Stimulated activated CD4-positive, alpha-beta T cell treated with anti-CD3 and anti-CD28 coated beads, TNF-alpha, amount 100 ng/mL, for 48 hours (primary cell): ENCODE measurements at regions not wholly inside any gene's neighbourhood (a gene's known extent, or its start where the extent isn't known, plus 50 kb on each side); places are given as distances from the start of the nearest gene placed in this dataset.

Experiments used
- DNase-seq, 3 donors: peaks; one replicate each; pipeline ENCODE4 v3.0.0-alpha.2; 2020; ENCODE audit warnings: low read depth in 3 of 3

- DNase-seq = no peak
Observed at GRCh38 chr10:2981361-2981801, 86.0 kb upstream of the PFKP start.

GRCh38 chr10:2980791-2981360, 86.5 kb upstream of the PFKP start:
- DNase-seq = no peak

DNA sequence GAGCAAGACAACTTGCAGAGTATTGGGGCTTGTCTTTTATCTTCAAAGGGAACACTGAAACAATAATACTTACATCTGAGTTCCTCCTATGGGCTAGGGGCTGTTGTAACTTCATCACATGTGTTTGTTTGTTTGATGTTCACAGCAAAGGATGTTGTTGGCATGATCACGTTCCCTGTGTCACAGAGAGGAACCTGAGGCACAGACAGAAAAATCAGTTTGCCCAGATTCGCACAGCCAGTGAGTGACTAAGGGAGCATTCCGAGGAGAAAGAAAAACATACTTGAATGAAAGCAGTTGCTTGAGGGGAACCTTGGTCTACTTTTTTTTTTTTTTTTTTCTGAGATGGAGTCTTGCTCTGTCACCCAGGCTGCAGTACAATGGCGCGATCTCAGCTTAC, 87.2 kb upstream of the PFKP start:
- DNase-seq = no peak

DNA sequence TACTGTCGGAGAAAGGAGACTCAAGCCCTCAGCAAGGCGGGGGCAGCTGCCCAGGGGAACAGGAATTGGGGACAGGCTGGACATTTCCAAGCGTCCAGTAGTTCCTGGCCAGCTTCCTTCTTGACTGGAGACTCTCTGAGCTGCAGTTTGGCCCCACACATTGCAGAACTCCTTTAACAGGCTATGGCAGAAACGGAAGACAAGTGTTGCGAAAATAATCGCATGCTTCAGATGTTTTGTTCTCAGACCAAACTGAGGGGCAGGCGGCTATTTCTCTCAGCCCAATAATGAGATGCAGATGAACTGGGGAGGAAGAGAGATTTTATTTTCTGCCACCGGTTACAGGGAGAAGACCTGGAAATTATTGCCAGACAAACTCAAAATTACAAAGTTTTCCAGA, 88.0 kb upstream of the PFKP start:
- no peak for DNase-seq

DNA sequence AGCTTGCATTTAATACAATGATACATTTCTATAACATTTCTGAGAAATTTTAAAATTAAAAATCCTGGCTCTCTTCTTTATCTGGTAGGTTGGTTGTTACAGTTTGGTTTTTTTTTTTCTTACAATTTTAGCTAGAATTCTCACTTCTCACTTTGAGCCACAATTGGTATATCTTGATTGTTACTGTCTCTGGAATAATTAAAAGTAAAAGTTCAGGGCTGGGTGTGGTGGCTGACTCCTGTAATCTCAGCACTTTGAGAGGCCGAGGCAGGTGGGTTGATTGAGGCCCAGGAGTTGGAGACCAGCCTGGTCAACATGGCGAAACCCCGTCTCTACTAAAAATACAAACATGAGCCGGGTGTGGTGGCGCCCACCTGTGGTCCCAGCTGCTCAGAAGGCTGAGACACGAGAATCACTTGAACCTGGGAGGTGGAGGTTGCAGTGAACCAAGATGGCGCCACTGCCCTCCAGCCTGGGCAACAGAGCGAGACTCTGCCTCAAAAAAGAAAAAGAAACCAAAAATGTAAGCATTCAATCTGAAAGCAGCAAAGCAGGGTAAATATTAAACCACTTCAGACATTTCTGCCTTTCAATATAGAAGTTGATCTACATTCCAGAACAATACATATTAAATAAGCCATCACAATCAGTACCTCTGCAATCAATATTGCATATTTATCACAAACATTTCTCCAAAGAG, 88.6 kb upstream of the PFKP start:
- no peak for DNase-seq

DNA sequence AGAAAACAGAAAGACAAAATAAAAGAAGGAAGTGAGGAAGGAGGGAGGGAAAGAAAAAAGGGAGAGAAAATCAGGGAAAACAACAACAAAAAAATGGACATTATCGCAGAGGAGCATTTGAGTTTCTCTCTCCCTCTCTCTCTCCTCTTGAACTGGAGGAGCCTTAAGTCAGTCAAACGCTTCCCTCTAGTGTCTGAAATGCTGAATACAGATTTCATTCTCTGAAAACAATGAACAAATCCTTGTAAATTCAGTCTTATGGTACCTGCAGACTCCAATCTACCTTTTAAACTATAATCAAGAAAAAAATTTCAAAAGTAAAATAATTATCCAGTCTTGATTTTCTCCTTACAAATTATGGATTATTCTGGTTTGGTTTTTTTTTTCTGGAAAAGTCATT, 89.2 kb upstream of the PFKP start:
- no peak for DNase-seq

GRCh38 chr10:2974503-2975207, 92.7 kb upstream of the PFKP start:
- no peak for DNase-seq

- no peak for DNase-seq
Observed at GRCh38 chr10:2974083-2974482, 93.3 kb upstream of the PFKP start.

DNA sequence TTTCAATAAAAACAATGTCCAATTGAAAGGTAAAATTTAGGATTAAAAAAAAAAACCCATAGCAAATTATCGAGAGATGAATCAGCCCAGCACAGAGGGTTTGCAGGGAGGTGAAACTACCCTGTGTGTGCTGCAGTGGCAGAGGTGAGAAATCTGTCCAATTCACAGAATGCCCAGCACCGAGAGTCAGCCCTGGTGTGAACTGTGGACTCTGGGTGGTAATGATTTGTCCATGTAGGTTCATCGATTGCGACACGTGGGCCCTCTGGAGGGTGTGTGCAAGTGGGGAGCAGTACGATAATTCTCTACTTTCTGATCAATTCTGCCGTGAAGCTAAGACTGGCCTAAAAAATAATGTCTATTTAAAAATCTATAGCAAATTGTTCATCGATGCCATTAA, 94.5 kb upstream of the PFKP start:
- DNase-seq = no peak

GRCh38 chr10:2972216-2972615, 95.1 kb upstream of the PFKP start:
- DNase-seq = no peak

DNA sequence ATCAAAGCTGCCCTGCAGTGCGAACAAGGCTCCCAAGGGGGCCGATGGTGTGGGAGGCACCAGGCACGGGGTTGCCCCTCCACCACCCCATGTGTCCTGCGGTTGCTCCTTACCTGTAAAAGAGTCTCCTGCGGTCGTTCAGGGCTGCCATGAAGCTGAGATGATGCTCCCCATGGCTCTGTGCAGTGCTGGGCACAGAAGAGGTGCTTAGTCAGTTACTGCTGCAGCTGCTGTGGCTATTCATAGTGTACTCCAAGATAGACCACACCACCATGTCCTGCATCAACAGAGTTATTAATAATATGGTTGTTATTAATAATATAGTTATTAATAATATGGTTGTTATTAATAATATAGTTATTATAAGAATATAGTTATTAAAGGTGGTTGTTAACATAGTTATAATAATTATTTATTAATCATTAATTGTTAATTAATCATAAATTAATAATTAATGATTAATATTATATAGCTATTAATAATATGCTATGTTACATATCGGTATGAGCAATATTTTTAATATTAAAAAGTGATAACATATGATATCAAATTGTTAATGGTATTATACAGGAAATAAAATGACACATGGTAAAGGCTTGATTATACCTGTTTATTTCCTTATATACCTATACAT, 97.0 kb upstream of the PFKP start:
- DNase-seq = no peak

DNA sequence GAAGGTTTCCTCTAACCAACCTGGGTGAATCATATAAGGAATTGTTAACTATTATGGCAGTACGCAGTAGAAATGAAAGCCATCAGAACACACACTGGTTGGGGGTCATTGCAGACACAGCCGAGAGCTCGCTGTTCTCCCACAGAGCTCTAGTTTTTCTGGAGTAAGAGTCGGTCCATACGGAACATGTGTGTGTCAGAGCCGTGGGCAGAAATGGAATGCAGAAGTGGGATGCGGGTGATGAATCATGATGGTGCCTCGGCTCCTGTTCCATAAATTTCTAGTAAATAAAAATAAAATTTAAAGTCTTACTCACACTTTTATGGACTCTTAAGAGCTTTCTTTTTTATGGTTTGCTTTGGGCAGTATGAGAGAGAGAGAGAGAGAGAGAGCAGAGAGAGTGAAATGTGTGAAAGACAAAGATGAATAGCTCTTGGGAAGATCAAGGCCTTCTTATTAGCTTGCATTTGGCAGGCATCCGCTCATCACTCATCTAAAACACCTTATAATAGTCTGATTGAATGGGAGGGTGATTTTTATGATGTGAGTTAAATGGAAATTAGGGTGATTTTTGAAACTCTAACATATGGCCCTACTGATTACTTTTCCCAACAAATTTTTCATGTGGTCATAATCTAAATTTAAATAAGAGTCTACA, 98.8 kb upstream of the PFKP start:
- no peak for DNase-seq

GRCh38 chr10:2966134-2966533, 101.2 kb upstream of the PFKP start:
- no peak for DNase-seq

DNA sequence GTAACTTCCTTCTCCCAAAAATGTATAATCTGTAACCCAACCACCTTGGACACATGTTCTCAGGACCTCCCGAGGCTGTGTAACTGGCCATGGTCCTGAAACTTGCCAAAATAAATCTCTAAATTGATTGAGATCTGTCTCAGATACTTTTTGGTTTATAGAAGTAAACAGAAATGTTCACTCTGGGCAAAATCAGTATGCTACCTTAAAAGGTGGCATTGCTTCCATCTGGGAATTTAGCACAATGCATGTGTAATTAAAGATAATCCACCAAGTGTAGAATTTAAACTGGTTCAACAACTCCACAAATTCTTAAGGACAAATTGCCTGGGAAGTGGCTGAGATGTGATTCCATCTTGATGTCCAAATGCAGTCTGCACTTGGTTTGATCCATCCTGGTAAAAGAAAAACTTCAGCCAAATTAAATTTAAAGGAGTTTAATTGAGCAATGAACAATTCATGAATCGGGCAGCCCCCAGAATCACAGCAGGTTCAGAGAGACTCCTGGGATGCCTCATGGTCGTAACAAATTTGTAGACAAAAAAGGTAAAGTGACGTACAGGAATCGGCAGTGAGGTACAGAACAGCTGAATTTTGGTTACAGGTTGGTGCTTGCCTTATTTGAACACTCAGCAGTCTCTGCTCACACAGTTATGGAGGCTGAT, 102.6 kb upstream of the PFKP start:
- DNase-seq = no peak

- DNase-seq = no peak
Observed at GRCh38 chr10:2963889-2964631, 103.3 kb upstream of the PFKP start.

GRCh38 chr10:2962194-2962593, 105.2 kb upstream of the PFKP start:
- no peak for DNase-seq

DNA sequence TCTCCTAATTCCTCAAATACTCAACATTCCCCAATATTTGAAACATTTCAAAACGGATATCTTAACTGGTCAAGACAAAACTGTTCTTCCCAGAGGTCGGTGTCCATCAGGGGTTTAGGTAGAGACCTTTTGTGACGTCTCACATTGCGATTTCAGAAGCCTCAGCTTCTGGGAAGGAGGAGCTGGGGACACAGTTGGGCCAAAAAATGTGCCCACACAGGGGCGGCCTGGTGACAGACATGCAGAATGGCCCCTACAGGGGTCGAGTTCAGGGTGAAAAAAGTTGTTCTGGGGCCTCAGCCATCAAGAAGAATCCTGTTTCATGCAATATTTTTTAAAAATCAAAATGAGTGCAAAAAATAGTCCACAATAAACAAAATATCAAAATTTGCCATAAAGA, 108.7 kb upstream of the PFKP start:
- no peak for DNase-seq

GRCh38 chr10:2957785-2958184, 109.6 kb upstream of the PFKP start:
- no peak for DNase-seq

- DNase-seq = no peak
Observed at GRCh38 chr10:2955064-2955463, 112.3 kb upstream of the PFKP start.

- no peak for DNase-seq
Observed at GRCh38 chr10:2953495-2953894, 113.9 kb upstream of the PFKP start.

DNA sequence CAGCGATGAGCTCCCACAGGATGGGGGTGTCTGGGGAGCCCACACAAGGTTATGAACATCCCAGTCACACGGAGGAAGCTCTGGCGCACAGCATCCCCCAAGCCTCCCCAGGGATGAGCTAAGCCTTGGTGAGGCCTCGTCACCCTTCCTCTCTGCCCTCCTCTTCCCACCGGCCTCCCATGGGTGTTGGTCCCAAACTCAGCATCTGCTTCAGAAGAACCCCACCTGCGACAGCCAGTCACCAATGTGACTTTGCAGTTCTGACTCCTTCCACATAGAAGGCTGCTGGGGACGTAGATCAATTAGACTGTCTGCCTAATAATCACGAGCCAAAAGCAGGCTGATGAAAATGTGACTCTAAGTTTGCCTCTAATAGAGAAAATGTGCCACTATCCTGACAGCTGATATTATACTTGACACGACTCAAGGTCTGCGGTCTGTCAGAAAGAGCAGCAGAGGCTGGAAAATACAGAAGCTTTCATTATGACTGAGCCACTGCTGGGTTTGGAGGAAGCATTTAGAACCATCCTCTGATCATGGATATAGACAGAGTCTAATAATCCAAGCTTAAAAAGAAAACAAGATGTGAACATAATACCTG, 116.0 kb upstream of the PFKP start:
- no peak for DNase-seq
